ENCODE measurements at regions not wholly inside any gene's neighbourhood (a gene's known extent, or its start where the extent isn't known, plus 50 kb on each side); places are given as distances from the start of the nearest gene placed in this dataset.

GRCh38 chr12:125399489-125399888 lies 334.3 kb downstream of the AACS start:
- TF ChIP-seq CTCF (IDR thresholded peaks at IDR 0.05) (no peak), POLR2A (IDR thresholded peaks at IDR 0.05) (no peak)
